ENCODE measurements at regions not wholly inside any gene's neighbourhood (a gene's known extent, or its start where the extent isn't known, plus 50 kb on each side); places are given as distances from the start of the nearest gene placed in this dataset.
"Not testable (repeated sequence)": the region's sequence is repeated elsewhere in the genome, so short reads cannot be mapped to it uniquely, and the experiment has no call there.

- ChIA-PET POLR2A (ENCODE audit: low non-redundant PET) (no interaction called here), CTCF (no interaction called here)
- TF ChIP-seq CTCF (conservative IDR thresholded peaks at IDR 0.05; ENCODE audit: low read depth): no peak
- no peak overlapping the region for H3K27ac ChIP-seq
- DNase-seq (ENCODE audit: low spot score): no peak
These were observed 270.5 kb downstream of the OSTF1 start for GRCh38 chr9:75358846-75359245.

- no peak for DNase-seq (ENCODE audit: low spot score)
- TF ChIP-seq CTCF (conservative IDR thresholded peaks at IDR 0.05; ENCODE audit: low read depth): no peak
- ChIA-PET POLR2A (ENCODE audit: low non-redundant PET) (no interaction called here), CTCF (interaction anchor here (0.6 kb wide), 1 partner anchor 430 kb away, joined by 3 read pairs; no protein-coding TSS in a partner anchor)
- H3K27ac ChIP-seq: no peak overlapping the region
These were observed 271.3 kb downstream of the OSTF1 start for GRCh38 chr9:75359638-75360037.

GRCh38 chr9:75360252-75360651 lies 271.9 kb downstream of the OSTF1 start:
- no peak for TF ChIP-seq CTCF (conservative IDR thresholded peaks at IDR 0.05; ENCODE audit: low read depth)
- CTCF ChIA-PET: interaction anchor here (0.6 kb wide), 1 partner anchor 430 kb away, joined by 3 read pairs; no protein-coding TSS in a partner anchor
- no peak for DNase-seq (ENCODE audit: low spot score)
- no peak overlapping the region for H3K27ac ChIP-seq
- POLR2A ChIA-PET (ENCODE audit: low non-redundant PET): no interaction called here

- CTCF ChIA-PET; DNase-seq (ENCODE audit: low spot score); POLR2A ChIA-PET (ENCODE audit: low non-redundant PET); H3K27ac ChIP-seq: not testable (repeated sequence)
These were observed 274.1 kb downstream of the OSTF1 start for GRCh38 chr9:75362446-75362845.

GRCh38 chr9:75365196-75365595 lies 276.9 kb downstream of the OSTF1 start:
- no peak for TF ChIP-seq CTCF (conservative IDR thresholded peaks at IDR 0.05; ENCODE audit: low read depth)
- H3K27ac ChIP-seq: no peak overlapping the region
- POLR2A ChIA-PET (ENCODE audit: low non-redundant PET): no interaction called here
- CTCF ChIA-PET: interaction anchor here (0.7 to 1.0 kb wide), 2 partner anchors 16 to 774 kb away, joined by 3 to 4 read pairs; no protein-coding TSS in a partner anchor
- no peak for DNase-seq (ENCODE audit: low spot score)

GRCh38 chr9:75369989-75370388 lies 281.7 kb downstream of the OSTF1 start:
- ChIA-PET POLR2A (ENCODE audit: low non-redundant PET) (no interaction called here), CTCF (no interaction called here)
- no peak for TF ChIP-seq CTCF (conservative IDR thresholded peaks at IDR 0.05; ENCODE audit: low read depth)
- no peak overlapping the region for H3K27ac ChIP-seq
- no peak for DNase-seq (ENCODE audit: low spot score)

GRCh38 chr9:75372499-75373268 lies 284.4 kb downstream of the OSTF1 start:
- POLR2A ChIA-PET (ENCODE audit: low non-redundant PET): no interaction called here
- CTCF ChIA-PET: no interaction called here
- DNase-seq (ENCODE audit: low spot score): no peak
- no peak overlapping the region for H3K27ac ChIP-seq
- no peak for TF ChIP-seq CTCF (conservative IDR thresholded peaks at IDR 0.05; ENCODE audit: low read depth)

Measured in RWPE1 (cell line).